K562 (cell line): ENCODE measurements at regions not wholly inside any gene's neighbourhood (a gene's known extent, or its start where the extent isn't known, plus 50 kb on each side); places are given as distances from the start of the nearest gene placed in this dataset.

Experiments used
- ATAC-seq: fragments of 200-7000 bp; cut with Tn5 transposase; 3 replicates; pipeline ENCODE4 v1.9.1; 2020; ENCODE audit warnings: moderate library complexity
- BruUV-seq: library from RNA; stranded (reverse); fragments of 400-500 nt; replicated peaks from 2 replicates; lab custom pipeline; 2021; lab: Mats Ljungman, UMichigan
- CTCF ChIA-PET: fragments of 300-600 bp; formaldehyde crosslinking; extraction: SDS; loops from one replicate; lab custom pipeline; 2021; ENCODE audit warnings: low intra/inter-chr PET ratio; lab: Yijun Ruan, JAX
- POLR2A ChIA-PET: fragments of 300-600, 350-650 bp; sonication (Branson Sonifier 250); formaldehyde crosslinking; extraction: SDS; loops from one replicate; lab custom pipeline; 2021; ENCODE audit warnings: antibody characterized with exemption, inconsistent platforms; lab: Yijun Ruan, JAX
- DNase-seq, 4 experiments: peaks; one replicate each; pipeline versions ENCODE4 v3.0.0 to v3.0.0-alpha.2; 2011 to 2018; ENCODE audit warnings: low spot score in 3 of 4, mixed read lengths in 3 of 4; ENCODE audit errors: extremely low read depth in 1 of 4
- FAIRE-seq: peaks from 2 replicates; lab custom pipeline; 2011; peaks lifted over from hg19 to GRCh38; lab: Jason Lieb, UNC
- H2AFZ ChIP-seq: 2 replicates; pipeline ENCODE4 v1.6.0; 2011; ENCODE audit warnings: low read depth, low read length, control low read depth, inconsistent platforms
- H3K27ac ChIP-seq: fragments of 200-600 bp; 3 replicates; pipeline ENCODE4 v1.8.0; 2011; ENCODE audit warnings: low read depth, mild to moderate bottlenecking, control low read depth, inconsistent platforms, low read length, moderate library complexity, mixed read lengths; ENCODE audit errors: extremely low read depth
- H3K27me3 ChIP-seq, 2 experiments: fragments of 300-600 bp in 1 of 2; 2 replicates in 1 of 2; 3 replicates in 1 of 2; pipeline versions ENCODE4 v1.6.0 to v1.8.0; 2011; ENCODE audit warnings: inconsistent platforms in 2 of 2, low read length in 2 of 2, mild to moderate bottlenecking in 1 of 2, mixed read lengths in 1 of 2, moderate library complexity in 1 of 2; ENCODE audit not compliant: control insufficient read depth in 2 of 2, insufficient read depth in 2 of 2
- H3K36me3 ChIP-seq: fragments of 300-600 bp; 3 replicates; pipeline ENCODE4 v1.8.0; 2011; ENCODE audit warnings: mild to moderate bottlenecking, low read length, inconsistent platforms; ENCODE audit not compliant: control insufficient read depth, insufficient read depth
- H3K4me1 ChIP-seq, 2 experiments: fragments of 200-600 bp in 1 of 2; replicated peaks in 1 of 2; 2 replicates in 1 of 2; 3 replicates in 1 of 2; pipeline versions ENCODE4 v1.5.1 to v1.8.0; 2011; ENCODE audit warnings: inconsistent platforms in 2 of 2, low read length in 2 of 2, mild to moderate bottlenecking in 1 of 2, mixed read lengths in 1 of 2, moderate library complexity in 1 of 2; ENCODE audit not compliant: control insufficient read depth in 2 of 2, insufficient read depth in 2 of 2
- H3K4me2 ChIP-seq: 2 replicates; pipeline ENCODE4 v1.6.1; 2011; ENCODE audit warnings: low read length, control low read depth, inconsistent platforms, mixed read lengths; ENCODE audit not compliant: insufficient read depth
- H3K4me3 ChIP-seq: fragments of 200-600 bp; sonication (generic), shearing (Covaris generic); 2 replicates; pipeline ENCODE4 v1.5.1; 2016; ENCODE audit warnings: control low read depth, inconsistent platforms
- H3K79me2 ChIP-seq: fragments of 200-600 bp; 3 replicates; pipeline ENCODE4 v1.8.0; 2011; ENCODE audit warnings: low read length, inconsistent platforms; ENCODE audit not compliant: control insufficient read depth, insufficient read depth
- H3K9ac ChIP-seq, 2 experiments: 2 replicates each; pipeline versions ENCODE4 v1.6.0 to v1.6.1; 2011; ENCODE audit warnings: low read depth in 2 of 2, low read length in 2 of 2, control low read depth in 1 of 2, inconsistent platforms in 1 of 2, mild to moderate bottlenecking in 1 of 2, mixed read lengths in 1 of 2; ENCODE audit not compliant: insufficient read depth in 1 of 2
- H3K9me1 ChIP-seq: one replicate; pipeline ENCODE4 v1.6.0; 2011; ENCODE audit warnings: inconsistent platforms, mild to moderate bottlenecking, low read length, moderate library complexity; ENCODE audit not compliant: control insufficient read depth, insufficient read depth
- H3K9me3 ChIP-seq: replicated peaks from 2 replicates; pipeline ENCODE4 v1.5.1; 2011; ENCODE audit warnings: low read depth, low read length, inconsistent platforms; ENCODE audit not compliant: control insufficient read depth, insufficient read depth
- H4K20me1 ChIP-seq: replicated peaks from 2 replicates; pipeline ENCODE4 v1.6.1; 2011; ENCODE audit warnings: low read length, inconsistent platforms, mixed read lengths; ENCODE audit not compliant: control insufficient read depth, insufficient read depth
- EHMT2 ChIP-seq: fragments of 450-650 bp; IDR thresholded peaks from 2 replicates; pipeline ENCODE4 v1.6.1; 2018; ENCODE audit warnings: antibody characterized with exemption
- IRF2 ChIP-seq: sonication (generic); formaldehyde crosslinking; IDR thresholded peaks from 2 replicates; pipeline ENCODE4 v1.8.1; 2022; ENCODE audit warnings: mild to moderate bottlenecking, missing genetic modification reagents
- MEIS2 ChIP-seq: fragments of 450-650 bp; IDR thresholded peaks from 2 replicates; pipeline ENCODE4 v1.6.1; 2014; ENCODE audit warnings: mild to moderate bottlenecking; ENCODE audit not compliant: partially characterized antibody
- OTX1 ChIP-seq: fragments of 450-650 bp; formaldehyde crosslinking; IDR thresholded peaks from 2 replicates; pipeline ENCODE4 v1.4.0; 2022; ENCODE audit warnings: mild to moderate bottlenecking
- PBX2 ChIP-seq, 2 experiments: IDR thresholded peaks in 1 of 2; conservative IDR thresholded peaks in 1 of 2; 2 replicates each; pipeline ENCODE4 v1.6.1; 2016; ENCODE audit warnings: low read depth in 2 of 2, mild to moderate bottlenecking in 1 of 2, missing compliant biosample characterization in 1 of 2, missing genetic modification characterization in 1 of 2, moderate library complexity in 1 of 2
- PRMT5 ChIP-seq: sonication (generic); formaldehyde crosslinking; IDR thresholded peaks from 2 replicates; pipeline ENCODE4 v1.5.0; 2020; ENCODE audit warnings: missing genetic modification reagents
- TARDBP ChIP-seq: fragments of 450-650 bp; IDR thresholded peaks from 2 replicates; pipeline ENCODE4 v1.6.1; 2016
- THRB ChIP-seq: fragments of 450-650 bp; formaldehyde crosslinking; conservative IDR thresholded peaks from 2 replicates; pipeline ENCODE4 v1.4.0; 2022; ENCODE audit warnings: mild to moderate bottlenecking, missing genetic modification characterization
- WGBS: fragments of 100-300 bp; shearing (Covaris generic); methylation state at CpG from one replicate; pipeline ENCODE4 v1.1.6; 2016; ENCODE audit warnings: low coverage, mixed read lengths; ENCODE audit not compliant: insufficient coverage; ENCODE audit errors: missing lambda C conversion rate; 5-methylcytosine and 5-hydroxymethylcytosine counted together
- in situ Hi-C: fragments of 300-500 bp; cut with MboI; formaldehyde crosslinking; loops from 4 replicates; pipeline ENCODE4 v1.15.0; 2018; ENCODE audit warnings: inconsistent platforms, mixed read lengths
- intact Hi-C: fragments of 100-400 bp; cut with micrococcal nuclease; formaldehyde crosslinking; loops from 2 replicates; pipeline ENCODE4 v1.14.2; 2022
- TF ChIP-seq, protein P1 (sequence below): fragments of 450-650 bp; IDR thresholded peaks from 2 replicates; pipeline ENCODE4 v1.6.1; 2016
- TF ChIP-seq, protein P2 (sequence below): fragments of 450-650 bp; formaldehyde crosslinking; IDR thresholded peaks from 2 replicates; pipeline ENCODE4 v1.4.0; 2022; ENCODE audit warnings: missing genetic modification characterization

- peak; percentile 87 for TF ChIP-seq OTX1 (CRISPR knock-in tag)
- 0 out of 2 replicates have a peak, but pooled peaks have one; percentile 58 for TF ChIP-seq EHMT2
- no peak for TF ChIP-seq PBX2 (CRISPR knock-in tag; IDR thresholded peaks at IDR 0.05; ENCODE audit: low read depth)
- TF ChIP-seq PBX2 (tag; conservative IDR thresholded peaks at IDR 0.05; ENCODE audit: low read depth): peak; percentile 77
- TF ChIP-seq, protein P1, sequence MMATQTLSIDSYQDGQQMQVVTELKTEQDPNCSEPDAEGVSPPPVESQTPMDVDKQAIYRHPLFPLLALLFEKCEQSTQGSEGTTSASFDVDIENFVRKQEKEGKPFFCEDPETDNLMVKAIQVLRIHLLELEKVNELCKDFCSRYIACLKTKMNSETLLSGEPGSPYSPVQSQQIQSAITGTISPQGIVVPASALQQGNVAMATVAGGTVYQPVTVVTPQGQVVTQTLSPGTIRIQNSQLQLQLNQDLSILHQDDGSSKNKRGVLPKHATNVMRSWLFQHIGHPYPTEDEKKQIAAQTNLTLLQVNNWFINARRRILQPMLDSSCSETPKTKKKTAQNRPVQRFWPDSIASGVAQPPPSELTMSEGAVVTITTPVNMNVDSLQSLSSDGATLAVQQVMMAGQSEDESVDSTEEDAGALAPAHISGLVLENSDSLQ: peak; percentile 79
- TF ChIP-seq, protein P2, sequence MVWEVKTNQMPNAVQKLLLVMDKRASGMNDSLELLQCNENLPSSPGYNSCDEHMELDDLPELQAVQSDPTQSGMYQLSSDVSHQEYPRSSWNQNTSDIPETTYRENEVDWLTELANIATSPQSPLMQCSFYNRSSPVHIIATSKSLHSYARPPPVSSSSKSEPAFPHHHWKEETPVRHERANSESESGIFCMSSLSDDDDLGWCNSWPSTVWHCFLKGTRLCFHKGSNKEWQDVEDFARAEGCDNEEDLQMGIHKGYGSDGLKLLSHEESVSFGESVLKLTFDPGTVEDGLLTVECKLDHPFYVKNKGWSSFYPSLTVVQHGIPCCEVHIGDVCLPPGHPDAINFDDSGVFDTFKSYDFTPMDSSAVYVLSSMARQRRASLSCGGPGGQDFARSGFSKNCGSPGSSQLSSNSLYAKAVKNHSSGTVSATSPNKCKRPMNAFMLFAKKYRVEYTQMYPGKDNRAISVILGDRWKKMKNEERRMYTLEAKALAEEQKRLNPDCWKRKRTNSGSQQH (CRISPR knock-in tag): 0 out of 2 replicates have a peak, but pooled peaks have one; percentile 33
- TF ChIP-seq TARDBP: no peak
- no peak for TF ChIP-seq PRMT5 (CRISPR knock-in tag)
- 0 out of 2 replicates have a peak, but pooled peaks have one; percentile 16 for TF ChIP-seq THRB
- no peak for TF ChIP-seq IRF2 (CRISPR knock-in tag)
- peak; percentile 79 for TF ChIP-seq MEIS2
- Histone ChIP-seq H3K9ac (no peak overlapping the region), H4K20me1 (no peaks in the 10 kb centered on the region), H3K36me3 (no peaks in the 10 kb centered on the region), H3K9me1 (peaks cover 3% of the 10 kb centered on the region), H3K27ac (no peak overlapping the region), H3K4me3 (no peak overlapping the region), H3K9me3 (no peaks in the 10 kb centered on the region), H3K27me3 (peaks cover 0 to 7% of the 10 kb centered on the region in 2 experiments; a peak in 1 of 5 replicates), H3K79me2 (no peaks in the 10 kb centered on the region), H3K4me1 (peaks cover 5 to 8% of the 10 kb centered on the region in 2 experiments), H2AFZ (no peak overlapping the region), H3K4me2 (no peak overlapping the region)
- intact Hi-C loops (no loop called here), in situ Hi-C loops (no loop called here)
- no TSS peak for BruUV-seq
- ChIA-PET CTCF (no interaction called here), POLR2A (interaction anchor here (0.6 to 4.2 kb wide), 7 partner anchors 8 to 22 kb away, joined by 3 to 18 read pairs (median 3); no protein-coding TSS in a partner anchor)
- no peak for FAIRE-seq
- DNase-seq: no peak
- WGBS: 28% methylated on average over 3 of the region's 3 CpGs
- no peak for ATAC-seq
Measured at GRCh38 chr1:201617157-201617556, 78.2 kb downstream of the NAV1 start.
